Spinal cord (tissue), 9 donors: ENCODE measurements at regions not wholly inside any gene's neighbourhood (a gene's known extent, or its start where the extent isn't known, plus 50 kb on each side); places are given as distances from the start of the nearest gene placed in this dataset.
A peak's percentile ranks its signal among the peaks of the same experiment; 100 is the strongest.

Experiments used
- DNase-seq, 6 donors: peaks; one replicate each; pipeline versions ENCODE4 v3.0.0 to v3.0.0-alpha.2; 2013 to 2015; ENCODE audit warnings: low spot score in 6 of 6, low read depth in 4 of 6
- H3K27ac ChIP-seq: one replicate; pipeline ENCODE4 v1.5.1; 2013; ENCODE audit warnings: low read depth, low read length, control low read depth
- H3K27me3 ChIP-seq: one replicate; pipeline ENCODE4 v1.6.1; 2013; ENCODE audit warnings: low read length; ENCODE audit not compliant: control insufficient read depth, insufficient read depth
- H3K36me3 ChIP-seq: one replicate; pipeline ENCODE4 v1.6.1; 2013; ENCODE audit warnings: low read length; ENCODE audit not compliant: control insufficient read depth, insufficient read depth
- H3K4me1 ChIP-seq: one replicate; pipeline ENCODE4 v1.6.1; 2013; ENCODE audit warnings: low read length; ENCODE audit not compliant: control insufficient read depth, insufficient read depth
- H3K4me3 ChIP-seq: one replicate; pipeline ENCODE4 v1.5.1; 2013; ENCODE audit warnings: low read depth, low read length, control low read depth
- H3K9me3 ChIP-seq: one replicate; pipeline ENCODE4 v1.6.1; 2013; ENCODE audit warnings: low read length; ENCODE audit not compliant: control insufficient read depth, insufficient read depth
- WGBS: methylation state at CpG from one replicate; pipeline ENCODE4 v1.1.5; 2013; ENCODE audit warnings: missing lambda C conversion rate; ENCODE audit not compliant: insufficient coverage; 5-methylcytosine and 5-hydroxymethylcytosine counted together
- donor health status: healthy.

DNA sequence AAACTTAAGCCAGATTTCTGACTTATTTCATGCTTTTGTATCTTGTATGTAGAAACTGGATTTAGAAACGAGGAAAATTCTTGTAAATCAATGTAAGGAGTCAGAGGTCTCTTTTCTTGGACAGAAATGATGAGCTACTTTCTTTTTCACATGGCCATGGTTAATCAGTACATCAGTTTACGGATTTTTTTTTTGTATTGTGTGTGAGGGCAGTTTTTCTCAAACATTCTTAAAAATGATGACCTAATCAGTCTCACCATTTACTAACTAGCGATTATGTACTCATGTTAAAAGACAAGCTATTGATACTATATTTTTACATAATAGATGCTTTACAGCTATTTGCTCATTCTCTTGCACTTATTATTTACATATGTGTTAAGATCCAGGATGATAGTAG, 165.2 kb upstream of the DOCK10 start:
- Histone ChIP-seq H3K27ac (no peak overlapping the region), H3K4me1 (no peaks in the 10 kb centered on the region)
- 40% methylated on average over 1 of the region's 3 CpGs for WGBS

DNA sequence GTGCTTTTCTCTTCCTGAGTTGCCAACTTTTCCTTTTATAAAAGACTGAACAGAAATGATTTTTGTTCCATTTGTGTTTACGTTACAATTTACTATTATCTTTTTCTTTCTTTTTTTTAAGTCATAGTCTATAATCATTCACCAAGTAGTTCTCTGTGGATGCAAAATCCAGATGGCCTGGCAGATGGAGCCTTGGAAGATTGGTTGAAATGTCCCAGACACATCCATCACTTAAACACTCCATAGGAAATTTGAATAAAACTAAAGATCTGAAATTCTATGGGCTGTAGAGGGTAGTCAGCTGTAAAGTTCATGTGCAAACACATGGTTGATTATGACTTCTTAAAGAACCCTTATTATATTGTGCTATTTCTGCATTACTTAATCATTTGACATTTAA, 164.8 kb upstream of the DOCK10 start:
- no CpG with 5 or more reads among the region's 1 CpG for WGBS
- Histone ChIP-seq H3K27me3 (no peaks in the 10 kb centered on the region), H3K4me1 (no peaks in the 10 kb centered on the region), H3K9me3 (no peaks in the 10 kb centered on the region), H3K36me3 (no peaks in the 10 kb centered on the region), H3K27ac (no peak overlapping the region), H3K4me3 (no peak overlapping the region)
- peak in 2 of 6 donors; percentile 66 to 93 for DNase-seq

More for the DNA sequence above, 165.2 kb upstream of the DOCK10 start:
- no peak for DNase-seq
- Histone ChIP-seq H3K36me3 (no peaks in the 10 kb centered on the region), H3K9me3 (no peaks in the 10 kb centered on the region), H3K27me3 (no peaks in the 10 kb centered on the region), H3K4me3 (no peak overlapping the region)

DNA sequence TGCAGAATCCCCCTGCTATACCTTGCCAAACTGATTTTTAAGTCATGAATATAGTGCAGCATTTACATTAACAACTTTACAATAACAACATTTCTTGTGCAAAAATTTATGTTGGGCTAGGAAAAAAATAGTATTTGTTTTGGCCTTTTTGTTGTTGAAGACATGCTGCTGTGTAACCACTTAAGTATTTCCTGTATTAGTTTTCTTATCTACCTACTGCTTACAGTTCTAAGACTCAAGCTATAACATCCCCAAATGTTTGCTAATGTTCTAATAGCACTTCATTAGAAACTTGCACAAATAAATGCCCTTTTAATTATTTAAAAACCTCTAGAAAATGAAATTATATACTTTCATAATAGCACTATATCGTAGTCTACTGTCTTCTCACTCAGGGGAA, 154.3 kb upstream of the DOCK10 start:
- Histone ChIP-seq H3K36me3 (no peaks in the 10 kb centered on the region), H3K27ac (no peak overlapping the region), H3K9me3 (no peaks in the 10 kb centered on the region), H3K4me3 (no peak overlapping the region), H3K27me3 (no peaks in the 10 kb centered on the region), H3K4me1 (no peaks in the 10 kb centered on the region)
- DNase-seq, result no peak
- no CpG with 5 or more reads among the region's 1 CpG for WGBS

DNA sequence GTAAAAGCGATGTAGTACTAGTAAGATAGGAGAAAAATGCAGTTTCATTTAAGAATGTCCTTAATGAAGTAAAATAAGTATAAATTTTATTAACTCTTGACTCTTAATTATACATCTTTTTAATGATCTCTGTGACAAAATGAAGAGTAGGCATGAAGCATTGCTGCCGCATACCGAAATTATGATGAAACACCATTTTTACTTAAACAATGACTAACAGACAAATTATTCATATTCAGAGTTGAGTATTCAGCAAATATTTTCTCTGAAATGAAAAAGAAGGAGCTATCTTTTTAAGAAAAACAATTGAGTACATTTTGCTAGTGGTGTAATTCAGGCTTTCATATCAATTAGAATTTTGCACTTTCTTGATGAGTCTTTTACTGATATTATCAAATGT, 150.6 kb upstream of the DOCK10 start:
- no peaks in the 10 kb centered on the region for H3K9me3 ChIP-seq
- no peaks in the 10 kb centered on the region for H3K27me3 ChIP-seq
- H3K27ac ChIP-seq, result no peak overlapping the region
- H3K4me3 ChIP-seq, result no peak overlapping the region
- no peaks in the 10 kb centered on the region for H3K4me1 ChIP-seq
- DNase-seq, result no peak
- no peaks in the 10 kb centered on the region for H3K36me3 ChIP-seq
- WGBS, result no CpG with 5 or more reads among the region's 3 CpGs

DNA sequence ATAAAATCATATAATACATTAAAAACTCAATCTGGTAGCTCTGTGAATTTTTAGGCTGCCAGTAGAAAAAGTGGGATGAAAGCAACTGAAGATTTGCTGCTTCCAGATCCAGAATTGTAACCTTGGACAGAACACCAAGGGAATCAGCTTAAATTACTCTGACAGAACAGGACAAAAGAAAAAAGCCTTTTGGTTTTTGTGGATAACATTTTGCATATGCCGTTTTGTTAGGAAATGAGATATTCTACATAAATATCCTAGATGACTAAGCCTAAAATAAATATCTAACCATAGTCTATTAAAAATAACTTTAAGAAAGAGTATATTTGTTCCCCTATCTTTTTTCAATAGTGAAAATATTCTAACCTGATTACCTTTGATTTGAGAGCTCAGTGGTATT, 148.7 kb upstream of the DOCK10 start:
- no CpG with 5 or more reads among the region's 1 CpG for WGBS
- no peaks in the 10 kb centered on the region for H3K27me3 ChIP-seq
- H3K4me1 ChIP-seq, result no peaks in the 10 kb centered on the region
- H3K27ac ChIP-seq, result no peak overlapping the region
- no peaks in the 10 kb centered on the region for H3K36me3 ChIP-seq
- DNase-seq, result no peak
- no peak overlapping the region for H3K4me3 ChIP-seq
- no peaks in the 10 kb centered on the region for H3K9me3 ChIP-seq

DNA sequence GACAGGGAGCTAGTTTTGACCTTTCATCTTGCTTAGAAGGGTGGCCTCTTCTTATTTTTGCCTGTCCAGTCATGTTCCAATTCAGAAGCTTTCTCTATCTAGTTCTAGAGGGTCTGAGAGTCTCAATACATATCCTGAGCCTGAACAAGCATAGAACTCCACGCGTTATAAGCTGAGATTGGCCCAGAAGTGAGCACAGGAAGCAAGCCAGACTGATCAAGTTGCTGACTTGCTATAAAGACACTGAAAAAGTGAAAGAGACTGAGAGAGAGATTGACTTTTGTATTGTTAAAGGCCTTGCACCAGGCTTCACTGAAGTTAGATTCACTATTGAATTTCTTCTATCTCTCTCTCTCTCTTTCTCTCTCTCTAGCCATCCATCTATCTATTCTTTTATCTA, 142.7 kb upstream of the DOCK10 start:
- Histone ChIP-seq H3K27me3 (no peaks in the 10 kb centered on the region), H3K4me1 (peaks cover 3% of the 10 kb centered on the region), H3K4me3 (no peak overlapping the region), H3K9me3 (no peaks in the 10 kb centered on the region), H3K36me3 (no peaks in the 10 kb centered on the region), H3K27ac (no peak overlapping the region)
- DNase-seq, result no peak
- WGBS, result 83% methylated on average over 2 of the region's 2 CpGs

DNA sequence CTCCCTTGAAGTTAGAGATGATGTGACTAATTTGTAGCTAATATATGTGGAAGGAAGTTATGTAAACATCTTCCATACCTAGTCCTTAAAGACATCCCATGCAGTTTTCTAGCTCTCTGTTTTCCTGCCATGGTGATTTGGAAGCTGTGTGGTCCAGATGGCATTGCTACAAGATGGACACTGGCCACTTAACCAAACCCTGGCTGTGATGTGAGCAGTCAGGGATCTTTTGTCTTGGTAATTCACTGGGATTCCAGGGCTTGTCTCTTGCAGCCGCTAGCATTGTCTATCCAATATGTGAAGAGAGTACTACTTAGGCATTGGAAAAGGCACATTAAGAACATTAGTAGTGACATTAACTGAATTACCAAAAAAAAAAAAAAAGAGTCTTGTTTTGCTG, 139.9 kb upstream of the DOCK10 start:
- no CpG with 5 or more reads among the region's 1 CpG for WGBS
- no peaks in the 10 kb centered on the region for H3K27me3 ChIP-seq
- H3K36me3 ChIP-seq, result no peaks in the 10 kb centered on the region
- H3K27ac ChIP-seq, result no peak overlapping the region
- DNase-seq, result peak in 4 of 6 donors; percentile 39 to 77 (median 44)
- H3K4me3 ChIP-seq, result no peak overlapping the region
- H3K4me1 ChIP-seq, result peaks cover 3% of the 10 kb centered on the region
- no peaks in the 10 kb centered on the region for H3K9me3 ChIP-seq

DNA sequence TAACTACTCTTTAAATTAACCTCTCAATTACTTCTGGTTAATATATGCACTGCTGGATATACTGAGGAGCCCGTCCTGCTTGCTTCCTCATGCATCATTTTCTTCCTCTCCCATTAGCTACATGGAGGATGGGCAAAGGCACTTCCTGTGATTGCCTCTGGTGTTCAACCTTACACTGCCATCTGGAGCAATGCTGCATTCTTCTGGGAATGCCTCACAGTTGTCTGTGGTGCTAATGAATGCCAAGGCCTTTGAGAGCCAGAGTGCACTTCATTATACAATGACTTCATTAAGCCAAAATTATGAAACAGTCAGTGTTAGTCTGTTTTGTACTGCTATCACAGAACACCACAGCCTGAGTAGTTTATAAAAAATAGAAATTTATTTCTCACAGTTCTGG, 134.8 kb upstream of the DOCK10 start:
- no peak overlapping the region for H3K27ac ChIP-seq
- peak in 2 of 6 donors; percentile 37 to 75 for DNase-seq

DNA sequence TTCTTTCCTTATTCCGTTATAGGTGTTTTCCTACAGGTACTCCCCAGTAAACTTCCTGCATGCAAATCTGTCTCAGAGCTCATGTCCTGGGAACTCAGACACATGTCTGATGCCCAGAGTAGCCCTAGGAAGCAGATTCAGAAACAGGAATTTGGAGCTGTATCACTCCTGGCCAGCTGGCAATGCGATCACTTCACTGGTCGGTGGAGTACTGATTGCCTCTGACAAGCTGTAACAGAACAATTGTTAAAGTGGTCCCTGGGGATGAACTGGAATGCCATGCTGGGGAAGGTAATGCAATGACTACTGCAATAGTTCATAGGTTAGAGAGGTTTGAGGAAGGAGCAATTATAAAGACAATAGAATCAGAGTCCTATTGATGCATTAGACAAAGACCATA, 131.6 kb upstream of the DOCK10 start:
- H3K27ac ChIP-seq, result no peak overlapping the region
- peak in 2 of 6 donors; percentile 19 to 67 for DNase-seq
- no peaks in the 10 kb centered on the region for H3K4me1 ChIP-seq
- no peaks in the 10 kb centered on the region for H3K36me3 ChIP-seq
- WGBS, result 57% methylated on average over 3 of the region's 3 CpGs
- no peaks in the 10 kb centered on the region for H3K27me3 ChIP-seq
- no peak overlapping the region for H3K4me3 ChIP-seq
- H3K9me3 ChIP-seq, result no peaks in the 10 kb centered on the region

More for the DNA sequence above, 134.8 kb upstream of the DOCK10 start:
- H3K9me3 ChIP-seq, result no peaks in the 10 kb centered on the region
- H3K36me3 ChIP-seq, result no peaks in the 10 kb centered on the region
- H3K4me3 ChIP-seq, result no peak overlapping the region
- peaks cover 3% of the 10 kb centered on the region for H3K4me1 ChIP-seq
- WGBS, result no CpG with 5 or more reads among the region's 1 CpG
- H3K27me3 ChIP-seq, result no peaks in the 10 kb centered on the region

DNA sequence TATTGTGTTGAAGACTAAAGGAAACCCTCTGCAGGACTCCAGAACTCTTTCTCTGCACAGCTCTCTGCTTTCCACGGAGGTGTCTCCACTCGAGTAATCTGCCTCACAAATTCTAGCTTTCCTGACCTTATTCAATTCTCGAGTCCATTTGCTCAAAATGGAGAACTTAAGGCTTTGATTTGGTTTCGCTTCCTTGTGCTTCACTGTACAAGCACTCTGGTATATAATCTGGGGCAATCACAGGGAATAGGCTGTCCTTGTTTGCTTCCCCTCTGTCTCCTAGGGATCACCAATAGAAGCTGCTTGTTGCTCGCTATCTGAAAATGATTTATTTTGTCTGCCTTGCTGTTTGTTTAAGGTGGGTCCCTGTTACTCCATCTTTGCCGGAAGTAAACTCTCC, 129.1 kb upstream of the DOCK10 start:
- H3K4me3 ChIP-seq, result no peak overlapping the region
- WGBS, result 93% methylated on average over 3 of the region's 6 CpGs
- H3K27me3 ChIP-seq, result no peaks in the 10 kb centered on the region
- H3K4me1 ChIP-seq, result no peaks in the 10 kb centered on the region
- no peaks in the 10 kb centered on the region for H3K9me3 ChIP-seq
- H3K27ac ChIP-seq, result no peak overlapping the region
- no peak for DNase-seq
- H3K36me3 ChIP-seq, result no peaks in the 10 kb centered on the region
